ENCODE measurements at regions not wholly inside any gene's neighbourhood (a gene's known extent, or its start where the extent isn't known, plus 50 kb on each side); places are given as distances from the start of the nearest gene placed in this dataset.
"Not testable (repeated sequence)": the region's sequence is repeated elsewhere in the genome, so short reads cannot be mapped to it uniquely, and the experiment has no call there.

- intact Hi-C loops (cut with DNase I); H3K36me3 ChIP-seq (ENCODE audit: control insufficient read depth in 1 of 2, insufficient read depth in 2 of 2, low read length in 1 of 2); H3K4me3 ChIP-seq (ENCODE audit: low read length in 2 of 2); DNase-seq; H3K27me3 ChIP-seq (ENCODE audit: control insufficient read depth in 1 of 2, insufficient read depth in 2 of 2, low read length in 1 of 2); H3K27ac ChIP-seq (ENCODE audit: low read depth in 1 of 2, low read length in 2 of 2); H3K9me3 ChIP-seq (ENCODE audit: control insufficient read depth, low read length); ATAC-seq (ENCODE audit: low FRiP score); H3K4me1 ChIP-seq (ENCODE audit: control insufficient read depth in 1 of 2, insufficient read depth in 2 of 2, low read length in 2 of 2): not testable (repeated sequence)
- 64 to 90% methylated on average over 2 of the region's 2 CpGs for WGBS, 2 donors
Measured at GRCh38 chr10:7037434-7037833, 373.4 kb downstream of the SFMBT2 start.

GRCh38 chr10:7036951-7037350 lies 373.9 kb downstream of the SFMBT2 start:
- intact Hi-C loops (cut with DNase I), result no loop called here
- H3K4me1 ChIP-seq (ENCODE audit: control insufficient read depth in 1 of 2, insufficient read depth in 2 of 2, low read length in 2 of 2), result no peaks in the 10 kb centered on the region
- no peak for ATAC-seq (ENCODE audit: low FRiP score)
- no peak overlapping the region for H3K27ac ChIP-seq (ENCODE audit: low read depth in 1 of 2, low read length in 2 of 2)
- H3K27me3 ChIP-seq (ENCODE audit: control insufficient read depth in 1 of 2, insufficient read depth in 2 of 2, low read length in 1 of 2), result no peaks in the 10 kb centered on the region
- H3K4me3 ChIP-seq (ENCODE audit: low read length in 2 of 2), result no peak overlapping the region
- no peak for DNase-seq
- H3K36me3 ChIP-seq (ENCODE audit: control insufficient read depth in 1 of 2, insufficient read depth in 2 of 2, low read length in 1 of 2), result no peaks in the 10 kb centered on the region
- WGBS, 2 donors, result 59 to 66% methylated on average over 2 of the region's 2 CpGs
- H3K9me3 ChIP-seq (ENCODE audit: control insufficient read depth, low read length), result peaks cover 1% of the 10 kb centered on the region

GRCh38 chr10:7035126-7035761 lies 375.6 kb downstream of the SFMBT2 start:
- DNase-seq, result no peak
- intact Hi-C loops (cut with DNase I), result no loop called here
- H3K4me1 ChIP-seq (ENCODE audit: control insufficient read depth in 1 of 2, insufficient read depth in 2 of 2, low read length in 2 of 2), result no peaks in the 10 kb centered on the region
- 81 to 84% methylated on average over 10 of the region's 10 CpGs for WGBS, 2 donors
- peaks cover 1% of the 10 kb centered on the region for H3K9me3 ChIP-seq (ENCODE audit: control insufficient read depth, low read length)
- no peak for ATAC-seq (ENCODE audit: low FRiP score)
- no peak overlapping the region for H3K27ac ChIP-seq (ENCODE audit: low read depth in 1 of 2, low read length in 2 of 2)
- H3K4me3 ChIP-seq (ENCODE audit: low read length in 2 of 2), result no peak overlapping the region
- no peaks in the 10 kb centered on the region for H3K27me3 ChIP-seq (ENCODE audit: control insufficient read depth in 1 of 2, insufficient read depth in 2 of 2, low read length in 1 of 2)
- no peaks in the 10 kb centered on the region for H3K36me3 ChIP-seq (ENCODE audit: control insufficient read depth in 1 of 2, insufficient read depth in 2 of 2, low read length in 1 of 2)

GRCh38 chr10:7033031-7033430 lies 377.8 kb downstream of the SFMBT2 start:
- intact Hi-C loops (cut with DNase I), result no loop called here
- H3K36me3 ChIP-seq (ENCODE audit: control insufficient read depth in 1 of 2, insufficient read depth in 2 of 2, low read length in 1 of 2), result no peaks in the 10 kb centered on the region
- no peaks in the 10 kb centered on the region for H3K4me1 ChIP-seq (ENCODE audit: control insufficient read depth in 1 of 2, insufficient read depth in 2 of 2, low read length in 2 of 2)
- H3K4me3 ChIP-seq (ENCODE audit: low read length in 2 of 2), result no peak overlapping the region
- DNase-seq, result no peak
- peaks cover 2% of the 10 kb centered on the region for H3K9me3 ChIP-seq (ENCODE audit: control insufficient read depth, low read length)
- WGBS, 2 donors, result 86 to 96% methylated on average over 1 of the region's 1 CpG
- no peaks in the 10 kb centered on the region for H3K27me3 ChIP-seq (ENCODE audit: control insufficient read depth in 1 of 2, insufficient read depth in 2 of 2, low read length in 1 of 2)
- no peak overlapping the region for H3K27ac ChIP-seq (ENCODE audit: low read depth in 1 of 2, low read length in 2 of 2)
- no peak for ATAC-seq (ENCODE audit: low FRiP score)

- 76 to 80% methylated on average over 5 of the region's 5 CpGs for WGBS, 2 donors
- Histone ChIP-seq H3K27me3 (ENCODE audit: control insufficient read depth in 1 of 2, insufficient read depth in 2 of 2, low read length in 1 of 2) (no peaks in the 10 kb centered on the region), H3K4me1 (ENCODE audit: control insufficient read depth in 1 of 2, insufficient read depth in 2 of 2, low read length in 2 of 2) (peaks cover 0 to 3% of the 10 kb centered on the region in 2 donors), H3K9me3 (ENCODE audit: control insufficient read depth, low read length) (peaks cover 2% of the 10 kb centered on the region), H3K27ac (ENCODE audit: low read depth in 1 of 2, low read length in 2 of 2) (no peak overlapping the region), H3K4me3 (ENCODE audit: low read length in 2 of 2) (no peak overlapping the region), H3K36me3 (ENCODE audit: control insufficient read depth in 1 of 2, insufficient read depth in 2 of 2, low read length in 1 of 2) (no peaks in the 10 kb centered on the region)
- no peak for ATAC-seq (ENCODE audit: low FRiP score)
- DNase-seq, result no peak
- intact Hi-C loops (cut with DNase I), result no loop called here
Measured at GRCh38 chr10:7030134-7030855, 380.5 kb downstream of the SFMBT2 start.

- no peak overlapping the region for H3K4me3 ChIP-seq (ENCODE audit: low read length in 2 of 2)
- peaks cover 0 to 3% of the 10 kb centered on the region in 2 donors for H3K4me1 ChIP-seq (ENCODE audit: control insufficient read depth in 1 of 2, insufficient read depth in 2 of 2, low read length in 2 of 2)
- 14 to 49% methylated on average over 1 of the region's 1 CpG for WGBS, 2 donors
- no peak overlapping the region for H3K27ac ChIP-seq (ENCODE audit: low read depth in 1 of 2, low read length in 2 of 2)
- peaks cover 2% of the 10 kb centered on the region for H3K9me3 ChIP-seq (ENCODE audit: control insufficient read depth, low read length)
- intact Hi-C loops (cut with DNase I), result no loop called here
- DNase-seq, result no peak
- no peaks in the 10 kb centered on the region for H3K27me3 ChIP-seq (ENCODE audit: control insufficient read depth in 1 of 2, insufficient read depth in 2 of 2, low read length in 1 of 2)
- no peaks in the 10 kb centered on the region for H3K36me3 ChIP-seq (ENCODE audit: control insufficient read depth in 1 of 2, insufficient read depth in 2 of 2, low read length in 1 of 2)
- ATAC-seq (ENCODE audit: low FRiP score), result no peak
Measured at GRCh38 chr10:7029672-7030071, 381.2 kb downstream of the SFMBT2 start.

GRCh38 chr10:7028809-7029166 lies 382.0 kb downstream of the SFMBT2 start:
- peaks cover 0 to 3% of the 10 kb centered on the region in 2 donors for H3K4me1 ChIP-seq (ENCODE audit: control insufficient read depth in 1 of 2, insufficient read depth in 2 of 2, low read length in 2 of 2)
- ATAC-seq (ENCODE audit: low FRiP score) (no peak), DNase-seq (no peak)
- H3K4me3 ChIP-seq (ENCODE audit: low read length in 2 of 2), result no peak overlapping the region
- H3K27ac ChIP-seq (ENCODE audit: low read depth in 1 of 2, low read length in 2 of 2), result no peak overlapping the region
- H3K9me3 ChIP-seq (ENCODE audit: control insufficient read depth, low read length), result peaks cover 2% of the 10 kb centered on the region
- H3K36me3 ChIP-seq (ENCODE audit: control insufficient read depth in 1 of 2, insufficient read depth in 2 of 2, low read length in 1 of 2), result no peaks in the 10 kb centered on the region
- 84 to 95% methylated on average over 1 of the region's 1 CpG for WGBS, 2 donors
- intact Hi-C loops (cut with DNase I), result no loop called here
- no peaks in the 10 kb centered on the region for H3K27me3 ChIP-seq (ENCODE audit: control insufficient read depth in 1 of 2, insufficient read depth in 2 of 2, low read length in 1 of 2)

- Histone ChIP-seq H3K9me3 (ENCODE audit: control insufficient read depth, low read length) (peaks cover 2% of the 10 kb centered on the region), H3K36me3 (ENCODE audit: control insufficient read depth in 1 of 2, insufficient read depth in 2 of 2, low read length in 1 of 2) (no peaks in the 10 kb centered on the region), H3K27ac (ENCODE audit: low read depth in 1 of 2, low read length in 2 of 2) (no peak overlapping the region), H3K4me3 (ENCODE audit: low read length in 2 of 2) (no peak overlapping the region), H3K4me1 (ENCODE audit: control insufficient read depth in 1 of 2, insufficient read depth in 2 of 2, low read length in 2 of 2) (peaks cover 0 to 3% of the 10 kb centered on the region in 2 donors), H3K27me3 (ENCODE audit: control insufficient read depth in 1 of 2, insufficient read depth in 2 of 2, low read length in 1 of 2) (no peaks in the 10 kb centered on the region)
- intact Hi-C loops (cut with DNase I), result no loop called here
- ATAC-seq (ENCODE audit: low FRiP score), result no peak
- DNase-seq, result no peak
- 69 to 72% methylated on average over 7 of the region's 7 CpGs for WGBS, 2 donors
Measured at GRCh38 chr10:7027913-7028808, 382.7 kb downstream of the SFMBT2 start.
